HG02943 (cell line): ENCODE measurements at regions not wholly inside any gene's neighbourhood (a gene's known extent, or its start where the extent isn't known, plus 50 kb on each side); places are given as distances from the start of the nearest gene placed in this dataset.

Source experiments
- ATAC-seq: cut with Tn5 transposase; IDR thresholded peaks from one replicate; pipeline ENCODE4 v1.9.1; 2021; ENCODE audit warnings: mild to moderate bottlenecking, low read depth, moderate library complexity; ENCODE audit not compliant: unreplicated experiment

DNA sequence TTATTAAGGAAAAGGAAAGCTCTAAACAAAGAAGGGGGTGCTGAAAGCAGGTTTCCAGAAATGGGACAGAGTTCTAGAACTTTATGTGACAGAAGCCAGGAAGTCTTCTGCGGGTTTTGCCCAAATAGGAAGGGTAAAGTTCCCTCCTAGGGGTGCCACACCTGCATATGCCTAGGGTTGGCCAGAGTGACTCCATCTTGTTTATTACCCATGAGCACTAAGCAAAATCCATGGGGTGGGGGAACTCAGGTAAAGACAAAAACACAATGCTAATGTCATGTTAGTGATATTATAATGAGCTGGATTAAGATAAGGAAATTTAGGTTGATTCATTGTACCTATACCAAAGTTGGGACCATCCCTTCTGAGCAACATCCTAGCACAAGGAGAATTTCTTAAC lies 1132.7 kb downstream of the KCNT2 start:
- ATAC-seq, result no peak

DNA sequence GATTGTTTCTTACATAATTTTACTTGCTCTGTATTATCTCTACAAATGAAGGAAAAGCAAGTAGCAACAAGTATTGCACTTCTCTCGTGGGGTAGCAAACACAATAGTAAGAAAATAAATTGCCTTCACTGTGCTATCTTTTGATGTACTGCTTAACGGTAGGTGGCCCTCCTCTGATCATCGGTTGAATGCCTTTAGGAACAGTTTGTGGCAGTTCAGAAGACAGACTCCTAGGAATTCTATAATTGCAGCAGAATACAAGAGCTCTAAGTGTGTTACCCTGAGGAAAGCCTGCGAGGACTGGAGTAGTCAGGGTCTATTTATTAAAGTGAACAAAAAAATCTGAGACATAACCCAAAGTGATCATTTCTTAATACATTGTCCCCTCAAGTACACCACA lies 1135.9 kb downstream of the KCNT2 start:
- ATAC-seq, result no peak

GRCh38 chr1:195466639-195467038 lies 1141.6 kb downstream of the KCNT2 start:
- no peak for ATAC-seq

DNA sequence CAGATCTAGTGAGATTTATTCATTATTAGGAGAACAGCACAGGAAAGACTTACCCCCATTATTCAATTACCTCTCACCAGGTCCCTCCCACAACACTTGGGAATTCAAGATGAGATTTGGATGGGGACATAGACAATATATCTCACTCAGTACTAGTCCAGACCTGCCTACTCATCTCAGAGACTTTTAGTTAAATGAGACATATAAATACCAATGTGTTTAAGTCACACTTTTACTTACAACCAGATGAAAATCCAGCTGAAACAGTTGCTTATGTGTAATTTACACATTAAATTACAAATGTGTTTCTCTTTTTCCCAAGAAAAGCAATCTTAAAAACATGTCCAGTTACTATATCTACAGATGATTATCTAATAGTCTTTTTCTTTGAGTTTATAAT lies 1145.6 kb downstream of the KCNT2 start:
- no peak for ATAC-seq

GRCh38 chr1:195462152-195462551 lies 1146.1 kb downstream of the KCNT2 start:
- ATAC-seq, result no peak

GRCh38 chr1:195458365-195458764 lies 1149.9 kb downstream of the KCNT2 start:
- ATAC-seq, result no peak

DNA sequence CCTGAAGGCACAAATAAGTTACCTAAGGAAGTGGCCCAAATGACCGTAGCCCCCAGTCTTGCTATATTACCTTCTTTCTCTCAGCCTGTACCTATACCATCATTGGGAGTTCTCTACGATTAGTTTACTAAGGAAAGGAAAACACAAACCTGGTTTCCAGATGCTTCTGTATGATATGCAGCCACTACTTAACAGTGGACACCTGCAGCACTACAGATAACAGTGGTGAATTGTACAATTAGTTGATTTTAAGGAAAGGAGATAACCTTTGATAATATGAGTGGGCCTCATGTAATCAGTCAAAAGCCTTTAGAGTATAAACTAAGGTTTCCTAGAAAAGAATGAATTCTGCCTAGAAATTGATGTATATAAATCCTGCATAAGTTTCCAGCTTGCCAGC lies 1157.4 kb downstream of the KCNT2 start:
- no peak for ATAC-seq

GRCh38 chr1:195439661-195440060 lies 1168.6 kb downstream of the KCNT2 start:
- no peak for ATAC-seq

GRCh38 chr1:195434566-195435203 lies 1173.6 kb downstream of the KCNT2 start:
- ATAC-seq, result no peak

DNA sequence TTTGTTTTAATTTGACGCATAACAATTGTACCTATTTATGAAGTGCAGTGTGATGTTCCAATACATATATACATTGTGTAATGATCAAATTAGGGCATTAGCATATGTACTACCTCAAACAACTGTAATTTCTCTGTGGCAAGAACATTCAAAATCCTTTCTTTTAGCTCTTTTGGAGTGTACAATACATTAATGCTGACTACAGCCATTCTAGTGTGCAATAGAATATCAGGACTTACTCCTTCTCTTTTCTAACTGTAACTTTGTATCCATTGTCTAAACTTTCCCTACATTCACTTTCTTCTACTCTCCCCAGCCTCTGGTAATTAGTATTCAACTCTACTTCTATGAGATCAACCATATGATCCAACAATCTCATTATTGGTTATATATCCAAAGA lies 1177.4 kb downstream of the KCNT2 start:
- ATAC-seq, result no peak

- ATAC-seq, result no peak
Measured at GRCh38 chr1:195428927-195429326, 1179.3 kb downstream of the KCNT2 start.

DNA sequence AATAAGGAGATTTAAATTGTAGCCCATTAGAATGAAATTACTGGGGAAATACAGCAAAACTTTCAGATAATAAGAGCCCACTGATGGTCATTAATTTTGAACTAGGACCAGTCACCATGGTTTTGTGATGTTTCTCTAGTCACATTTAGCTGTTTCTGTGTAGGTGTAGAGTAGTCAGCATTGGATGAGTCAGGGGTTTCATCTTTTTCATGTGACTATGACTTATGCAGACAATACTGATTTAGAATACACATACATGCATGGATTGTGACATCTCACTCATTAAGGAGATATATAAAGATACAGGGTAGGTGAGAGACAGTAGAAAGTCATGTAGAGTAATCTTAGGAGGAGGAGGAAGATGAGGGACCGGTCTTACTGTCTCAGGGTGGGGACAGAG lies 1192.7 kb downstream of the KCNT2 start:
- no peak for ATAC-seq

GRCh38 chr1:195394567-195394966 lies 1213.7 kb downstream of the KCNT2 start:
- no peak for ATAC-seq

- ATAC-seq, result no peak
Measured at GRCh38 chr1:195376190-195376589, 1232.0 kb downstream of the KCNT2 start.

- no peak for ATAC-seq
Measured at GRCh38 chr1:195373856-195374255, 1234.4 kb downstream of the KCNT2 start.

- ATAC-seq, result no peak
Measured at GRCh38 chr1:195345149-195345548, 1263.1 kb downstream of the KCNT2 start.

DNA sequence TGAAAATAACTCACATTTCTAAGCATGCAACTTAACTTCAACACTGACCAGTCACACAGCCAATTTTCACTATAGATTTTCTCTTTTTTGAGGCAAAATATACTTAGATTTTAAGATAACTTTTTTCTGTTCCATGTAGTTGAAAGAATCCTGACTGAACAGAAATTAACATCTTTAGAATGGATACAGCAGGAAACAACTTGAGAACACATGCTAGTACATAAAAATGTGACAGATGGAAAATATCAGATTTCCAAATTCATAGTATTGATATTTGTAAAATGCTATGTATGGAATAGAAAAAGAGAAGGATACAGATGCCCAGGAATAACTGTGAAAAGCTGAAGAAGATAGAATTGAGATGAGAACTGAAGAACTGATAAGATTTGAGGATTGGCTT lies 1270.6 kb downstream of the KCNT2 start:
- ATAC-seq, result no peak

DNA sequence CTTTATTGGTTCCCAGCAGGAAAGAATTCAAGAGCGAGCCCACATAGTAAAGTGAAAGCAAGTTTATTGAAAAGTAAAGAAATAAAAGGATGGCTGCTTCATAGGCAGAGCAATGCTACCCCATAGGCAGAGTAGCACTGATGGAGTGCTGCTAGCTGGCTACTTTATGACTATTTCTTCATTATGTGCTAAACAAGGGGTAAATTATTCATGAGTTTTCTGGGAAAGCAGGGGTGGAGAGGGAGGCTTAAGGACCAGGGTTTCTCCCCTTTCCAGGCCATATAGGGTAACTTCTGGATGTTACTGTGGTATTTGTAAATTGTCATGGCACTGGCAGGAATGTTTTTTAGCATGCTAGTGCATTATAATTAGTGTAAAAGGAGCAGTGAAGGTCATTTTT lies 1271.4 kb downstream of the KCNT2 start:
- ATAC-seq, result no peak

GRCh38 chr1:195335541-195335940 lies 1272.7 kb downstream of the KCNT2 start:
- ATAC-seq, result no peak

GRCh38 chr1:195332102-195332501 lies 1276.1 kb downstream of the KCNT2 start:
- ATAC-seq, result no peak

DNA sequence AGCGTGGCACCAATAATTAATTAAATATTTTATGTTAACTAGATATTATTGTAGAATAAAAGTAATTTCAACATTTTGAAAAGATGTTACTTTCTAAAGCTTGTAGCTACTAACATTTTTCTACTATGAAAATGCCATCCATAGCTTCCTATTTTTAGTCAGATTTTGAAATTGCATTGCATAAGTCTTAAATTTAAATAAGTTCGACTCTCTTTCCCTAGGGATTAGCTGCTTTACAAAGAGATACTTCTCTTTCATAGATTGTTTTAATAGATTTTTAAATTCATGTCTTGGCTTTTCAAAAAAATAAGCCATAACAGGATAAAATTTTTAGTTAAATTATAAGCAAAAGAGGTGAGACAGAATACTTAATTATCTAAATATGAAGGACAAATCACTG lies 1279.6 kb downstream of the KCNT2 start:
- no peak for ATAC-seq

DNA sequence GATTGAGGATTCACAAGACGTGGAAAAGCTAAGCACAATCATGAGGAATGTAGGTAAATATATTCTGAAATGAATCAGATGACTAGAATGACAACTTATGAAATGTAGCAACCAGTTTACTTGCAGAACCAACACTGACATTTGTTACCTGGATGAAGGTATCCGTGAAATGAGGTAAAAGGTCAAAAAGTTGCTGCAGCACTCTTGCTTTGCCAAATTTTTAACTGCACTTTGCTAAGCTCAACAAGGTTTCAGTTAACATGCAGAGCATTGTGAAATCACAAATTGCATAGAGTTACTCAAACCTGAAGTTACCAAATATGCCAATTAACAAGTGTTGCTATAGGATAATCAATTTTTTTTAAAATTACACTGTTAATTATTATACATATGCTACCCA lies 1280.1 kb downstream of the KCNT2 start:
- ATAC-seq, result no peak

GRCh38 chr1:195327361-195327760 lies 1280.9 kb downstream of the KCNT2 start:
- ATAC-seq, result no peak
